Loucy (cell line): ENCODE measurements at regions not wholly inside any gene's neighbourhood (a gene's known extent, or its start where the extent isn't known, plus 50 kb on each side); places are given as distances from the start of the nearest gene placed in this dataset.
A peak's percentile ranks its signal among the peaks of the same experiment; 100 is the strongest.

Source experiments
- H2AFZ ChIP-seq: fragments of 200-600 bp; sonication (generic); 2 replicates; pipeline ENCODE4 v1.6.0; 2016; ENCODE audit warnings: antibody characterized with exemption, mild to moderate bottlenecking, low read length, moderate library complexity
- H3F3A ChIP-seq: fragments of 200-600 bp; 2 replicates; pipeline ENCODE4 v1.6.0; 2016; ENCODE audit warnings: antibody characterized with exemption, low read depth, mild to moderate bottlenecking
- H3K27me3 ChIP-seq: fragments of 200-600 bp; sonication (generic); 2 replicates; pipeline ENCODE4 v1.6.1; 2014; ENCODE audit warnings: low read length, mild to moderate bottlenecking; ENCODE audit not compliant: insufficient read depth, poor library complexity, severe bottlenecking
- H3K36me3 ChIP-seq: fragments of 200-600 bp; sonication (generic); 2 replicates; pipeline ENCODE4 v1.6.1; 2016; ENCODE audit warnings: low read length; ENCODE audit not compliant: insufficient read depth
- H3K4me1 ChIP-seq: fragments of 200-600 bp; sonication (generic); 2 replicates; pipeline ENCODE4 v1.5.1; 2014; ENCODE audit warnings: low read length, mild to moderate bottlenecking; ENCODE audit not compliant: insufficient read depth, poor library complexity, severe bottlenecking
- H3K4me2 ChIP-seq: fragments of 200-600 bp; sonication (generic); 2 replicates; pipeline ENCODE4 v1.6.0; 2014; ENCODE audit warnings: antibody characterized with exemption, low read length, low read depth, mild to moderate bottlenecking; ENCODE audit not compliant: poor library complexity, severe bottlenecking
- H3K4me3 ChIP-seq: fragments of 200-600 bp; sonication (generic); 2 replicates; pipeline ENCODE4 v1.5.1; 2014; ENCODE audit warnings: low read length, mild to moderate bottlenecking, mixed read lengths; ENCODE audit not compliant: poor library complexity, severe bottlenecking
- H3K79me2 ChIP-seq: fragments of 200-600 bp; sonication (generic); 2 replicates; pipeline ENCODE4 v1.6.1; 2014; ENCODE audit warnings: low read length; ENCODE audit not compliant: insufficient read depth
- H3K9ac ChIP-seq: fragments of 200-600 bp; sonication (generic); 2 replicates; pipeline ENCODE4 v1.6.0; 2014; ENCODE audit warnings: mild to moderate bottlenecking, low read depth, low read length, moderate library complexity; ENCODE audit not compliant: poor library complexity, severe bottlenecking
- H3K9me2 ChIP-seq: fragments of 200-600 bp; sonication (generic); replicated peaks from 2 replicates; pipeline ENCODE4 v1.6.1; 2016; ENCODE audit warnings: low read depth, low read length, mixed read lengths
- H3K9me3 ChIP-seq: fragments of 200-600 bp; sonication (generic); 2 replicates; pipeline ENCODE4 v1.6.1; 2014; ENCODE audit warnings: mild to moderate bottlenecking, antibody characterized with exemption, low read length, low read depth; ENCODE audit not compliant: insufficient read depth
- H4K20me1 ChIP-seq: fragments of 200-600 bp; sonication (generic); 2 replicates; pipeline ENCODE4 v1.6.0; 2014; ENCODE audit warnings: antibody characterized with exemption, low read length, mild to moderate bottlenecking; ENCODE audit not compliant: insufficient read depth, poor library complexity, severe bottlenecking
- EZH2phosphoT487 ChIP-seq: fragments of 200-600 bp; IDR thresholded peaks from 2 replicates; pipeline ENCODE4 v1.6.1; 2018; ENCODE audit warnings: antibody characterized with exemption, mild to moderate bottlenecking, moderate library complexity, borderline replicate concordance
- TF ChIP-seq, protein P1 (sequence below): fragments of 200-600 bp; sonication (generic); conservative IDR thresholded peaks from 2 replicates; pipeline ENCODE4 v1.5.1; 2014; ENCODE audit warnings: mild to moderate bottlenecking, antibody characterized with exemption, low read length

GRCh38 chr13:26155568-26155967 lies 66.5 kb downstream of the RNF6 start:
- Histone ChIP-seq H3K9ac (no peak overlapping the region), H3K9me2 (no peaks in the 10 kb centered on the region), H4K20me1 (no peaks in the 10 kb centered on the region), H3K36me3 (no peaks in the 10 kb centered on the region), H2AFZ (no peak overlapping the region), H3K79me2 (no peaks in the 10 kb centered on the region), H3K4me3 (no peak overlapping the region), H3K27me3 (peaks cover 12% of the 10 kb centered on the region), H3K9me3 (no peaks in the 10 kb centered on the region), H3K4me1 (no peaks in the 10 kb centered on the region), H3K4me2 (no peak overlapping the region), H3F3A (no peaks in the 10 kb centered on the region)
- no peak for TF ChIP-seq EZH2phosphoT487
- TF ChIP-seq, protein P1, sequence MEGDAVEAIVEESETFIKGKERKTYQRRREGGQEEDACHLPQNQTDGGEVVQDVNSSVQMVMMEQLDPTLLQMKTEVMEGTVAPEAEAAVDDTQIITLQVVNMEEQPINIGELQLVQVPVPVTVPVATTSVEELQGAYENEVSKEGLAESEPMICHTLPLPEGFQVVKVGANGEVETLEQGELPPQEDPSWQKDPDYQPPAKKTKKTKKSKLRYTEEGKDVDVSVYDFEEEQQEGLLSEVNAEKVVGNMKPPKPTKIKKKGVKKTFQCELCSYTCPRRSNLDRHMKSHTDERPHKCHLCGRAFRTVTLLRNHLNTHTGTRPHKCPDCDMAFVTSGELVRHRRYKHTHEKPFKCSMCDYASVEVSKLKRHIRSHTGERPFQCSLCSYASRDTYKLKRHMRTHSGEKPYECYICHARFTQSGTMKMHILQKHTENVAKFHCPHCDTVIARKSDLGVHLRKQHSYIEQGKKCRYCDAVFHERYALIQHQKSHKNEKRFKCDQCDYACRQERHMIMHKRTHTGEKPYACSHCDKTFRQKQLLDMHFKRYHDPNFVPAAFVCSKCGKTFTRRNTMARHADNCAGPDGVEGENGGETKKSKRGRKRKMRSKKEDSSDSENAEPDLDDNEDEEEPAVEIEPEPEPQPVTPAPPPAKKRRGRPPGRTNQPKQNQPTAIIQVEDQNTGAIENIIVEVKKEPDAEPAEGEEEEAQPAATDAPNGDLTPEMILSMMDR, result no peak

DNA sequence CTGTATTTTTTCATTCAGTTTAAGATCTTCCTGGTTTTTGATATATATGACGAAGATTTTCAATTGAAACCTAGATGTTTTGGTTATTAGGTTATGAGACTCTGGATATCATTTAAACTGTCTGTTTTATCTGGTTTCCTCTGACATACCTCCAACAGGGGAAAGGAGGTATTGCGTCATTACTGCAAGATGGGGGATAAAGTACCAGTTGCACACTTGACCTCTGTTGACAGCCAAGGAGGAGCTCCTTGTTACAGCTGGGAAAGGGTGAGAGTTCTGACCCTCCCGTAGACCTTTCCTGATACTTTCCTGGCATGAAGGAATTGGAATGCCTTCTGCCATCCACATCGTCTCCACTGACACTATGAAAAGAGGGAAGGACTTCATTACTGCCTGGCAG lies 82.0 kb upstream of the SHISA2 start:
- no peak overlapping the region for H3K4me3 ChIP-seq
- no peaks in the 10 kb centered on the region for H3F3A ChIP-seq
- H2AFZ ChIP-seq, result no peak overlapping the region

GRCh38 chr13:26133286-26133685 lies 81.5 kb upstream of the SHISA2 start:
- Histone ChIP-seq H3K4me1 (no peaks in the 10 kb centered on the region), H2AFZ (no peak overlapping the region), H3K79me2 (no peaks in the 10 kb centered on the region), H3K4me2 (no peak overlapping the region), H3K27me3 (peaks cover 7% of the 10 kb centered on the region), H3K36me3 (no peaks in the 10 kb centered on the region), H3K9me3 (no peaks in the 10 kb centered on the region), H3K9me2 (no peaks in the 10 kb centered on the region), H3K9ac (no peak overlapping the region), H4K20me1 (no peaks in the 10 kb centered on the region), H3F3A (no peaks in the 10 kb centered on the region), H3K4me3 (no peak overlapping the region)
- TF ChIP-seq EZH2phosphoT487, result no peak
- TF ChIP-seq, protein P1, result no peak

More for the DNA sequence above, 82.0 kb upstream of the SHISA2 start:
- Histone ChIP-seq H3K9ac (no peak overlapping the region), H3K27me3 (peaks cover 7% of the 10 kb centered on the region), H3K36me3 (no peaks in the 10 kb centered on the region), H4K20me1 (no peaks in the 10 kb centered on the region), H3K9me3 (no peaks in the 10 kb centered on the region), H3K4me2 (no peak overlapping the region), H3K79me2 (no peaks in the 10 kb centered on the region), H3K9me2 (no peaks in the 10 kb centered on the region), H3K4me1 (no peaks in the 10 kb centered on the region)
- TF ChIP-seq EZH2phosphoT487, result no peak
- TF ChIP-seq, protein P1, result peak; percentile 46
